ENCODE measurements at regions not wholly inside any gene's neighbourhood (a gene's known extent, or its start where the extent isn't known, plus 50 kb on each side); places are given as distances from the start of the nearest gene placed in this dataset.

- DNase-seq = no peak
- Mint-ChIP-seq H3K27ac (no peak overlapping the region), H3K4me3 (no peak overlapping the region), H3K27me3 (ENCODE audit: insufficient read depth) (peaks cover 2% of the 10 kb centered on the region; the same call in 1 of the 2 replicates), H3K4me1 (ENCODE audit: low read depth) (peaks cover 14% of the 10 kb centered on the region), H3K36me3 (ENCODE audit: low read depth) (peaks cover 23% of the 10 kb centered on the region), H3K9me3 (peaks cover 19% of the 10 kb centered on the region)
- TF ChIP-seq CTCF (IDR thresholded peaks at IDR 0.05) = no peak
Measured at GRCh38 chr6:113287396-113287795, 569.7 kb upstream of the MARCKS start.

DNA sequence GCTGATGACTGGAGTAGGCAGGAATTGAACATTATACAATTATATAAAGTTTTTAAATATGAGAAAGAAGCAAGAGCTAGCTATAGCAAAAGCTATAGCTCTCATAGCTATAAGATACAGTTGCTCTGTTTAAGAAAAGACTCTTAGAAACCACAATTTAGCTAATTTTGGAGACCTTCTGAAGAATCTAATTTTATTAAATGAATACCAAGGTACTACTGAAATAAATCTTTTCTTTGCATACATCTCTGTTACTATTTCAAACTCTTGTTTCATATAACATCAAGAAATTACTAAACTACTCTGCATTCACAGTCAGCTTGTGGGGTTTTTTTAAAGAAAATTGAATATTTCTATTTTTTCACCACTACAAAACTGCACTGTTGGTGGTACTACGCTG lies 568.7 kb upstream of the MARCKS start:
- Mint-ChIP-seq H3K27me3 (ENCODE audit: insufficient read depth) (peaks cover 2% of the 10 kb centered on the region; the same call in 1 of the 2 replicates), H3K27ac (no peak overlapping the region), H3K4me1 (ENCODE audit: low read depth) (peaks cover 24% of the 10 kb centered on the region), H3K4me3 (no peak overlapping the region), H3K36me3 (ENCODE audit: low read depth) (peaks cover 23% of the 10 kb centered on the region), H3K9me3 (peaks cover 19% of the 10 kb centered on the region)
- DNase-seq = no peak
- TF ChIP-seq CTCF (IDR thresholded peaks at IDR 0.05) = no peak

GRCh38 chr6:113289166-113289565 lies 568.0 kb upstream of the MARCKS start:
- no peak for TF ChIP-seq CTCF (IDR thresholded peaks at IDR 0.05)
- Mint-ChIP-seq H3K4me1 (ENCODE audit: low read depth) (peaks cover 24% of the 10 kb centered on the region), H3K36me3 (ENCODE audit: low read depth) (peaks cover 23% of the 10 kb centered on the region), H3K4me3 (no peak overlapping the region), H3K27me3 (ENCODE audit: insufficient read depth) (no peaks in the 10 kb centered on the region), H3K27ac (no peak overlapping the region), H3K9me3 (peaks cover 19% of the 10 kb centered on the region)
- no peak for DNase-seq

DNA sequence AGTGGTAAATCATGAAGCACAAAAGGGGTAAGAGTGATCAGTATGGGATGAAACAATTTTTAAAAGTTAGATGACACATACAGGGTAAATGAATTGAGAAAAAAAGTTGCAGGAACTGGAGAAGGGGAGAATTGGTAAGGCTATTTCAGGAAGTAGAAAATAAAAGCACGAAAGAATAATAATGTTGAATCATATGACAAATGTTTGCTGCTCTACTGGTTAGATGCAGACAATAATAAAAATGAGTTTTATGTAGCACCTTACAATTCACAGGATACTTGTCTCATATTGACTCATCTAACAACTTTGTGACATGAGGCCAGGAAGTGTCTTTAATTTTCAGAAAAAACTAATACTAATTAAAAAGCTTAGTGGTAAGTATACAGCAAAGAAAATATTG lies 566.5 kb upstream of the MARCKS start:
- Mint-ChIP-seq H3K27me3 (ENCODE audit: insufficient read depth) (no peaks in the 10 kb centered on the region), H3K27ac (no peak overlapping the region), H3K36me3 (ENCODE audit: low read depth) (peaks cover 19% of the 10 kb centered on the region), H3K9me3 (peaks cover 18% of the 10 kb centered on the region), H3K4me1 (ENCODE audit: low read depth) (peaks cover 24% of the 10 kb centered on the region), H3K4me3 (no peak overlapping the region)
- no peak for DNase-seq
- no peak for TF ChIP-seq CTCF (IDR thresholded peaks at IDR 0.05)

DNA sequence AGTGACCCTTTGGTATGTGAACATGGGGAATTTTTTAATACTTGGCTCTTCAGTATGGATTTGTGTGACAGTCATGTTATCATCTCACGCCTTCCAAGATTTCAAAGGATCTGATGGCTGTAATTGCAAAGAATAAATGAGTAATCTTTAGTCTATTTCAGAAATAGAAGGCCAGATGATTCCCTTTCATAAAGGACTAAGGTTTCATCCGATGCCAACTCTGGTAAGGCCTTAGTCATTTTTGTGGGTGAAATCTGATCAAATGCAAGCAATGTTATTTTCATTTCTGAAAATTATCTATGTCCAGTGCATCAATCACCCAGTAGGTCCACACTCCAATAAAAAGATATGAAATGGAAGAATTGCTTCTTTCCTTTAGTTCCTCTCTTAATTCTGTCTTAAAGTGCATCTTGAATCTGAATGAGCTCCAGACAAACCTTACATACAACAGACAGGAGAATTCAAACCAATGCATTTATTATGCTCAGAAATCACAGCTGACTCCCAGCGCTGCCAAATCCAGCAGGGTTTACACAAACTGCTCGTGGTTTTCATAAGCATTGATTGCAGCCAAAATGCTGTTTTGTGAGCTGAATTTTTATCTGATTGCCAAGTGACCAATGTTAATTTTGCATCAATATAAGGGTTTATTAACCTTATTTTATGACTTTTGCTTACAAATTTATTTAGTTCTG lies 565.2 kb upstream of the MARCKS start:
- Mint-ChIP-seq H3K4me1 (ENCODE audit: low read depth) (peaks cover 24% of the 10 kb centered on the region), H3K36me3 (ENCODE audit: low read depth) (peaks cover 7% of the 10 kb centered on the region; the same call in 1 of the 2 replicates), H3K9me3 (peaks cover 6% of the 10 kb centered on the region), H3K4me3 (no peak overlapping the region), H3K27ac (no peak overlapping the region), H3K27me3 (ENCODE audit: insufficient read depth) (no peaks in the 10 kb centered on the region)
- TF ChIP-seq CTCF (IDR thresholded peaks at IDR 0.05) = no peak
- no peak for DNase-seq

Measured in HFFc6 (cell line).